HG03469 (cell line): ENCODE measurements at regions not wholly inside any gene's neighbourhood (a gene's known extent, or its start where the extent isn't known, plus 50 kb on each side); places are given as distances from the start of the nearest gene placed in this dataset.
"Not testable (repeated sequence)": the region's sequence is repeated elsewhere in the genome, so short reads cannot be mapped to it uniquely, and the experiment has no call there.

Source experiments
- ATAC-seq: cut with Tn5 transposase; IDR thresholded peaks from one replicate; pipeline ENCODE4 v1.9.1; 2021; ENCODE audit warnings: mild to moderate bottlenecking, moderate library complexity, moderate number of reproducible peaks; ENCODE audit not compliant: unreplicated experiment

DNA sequence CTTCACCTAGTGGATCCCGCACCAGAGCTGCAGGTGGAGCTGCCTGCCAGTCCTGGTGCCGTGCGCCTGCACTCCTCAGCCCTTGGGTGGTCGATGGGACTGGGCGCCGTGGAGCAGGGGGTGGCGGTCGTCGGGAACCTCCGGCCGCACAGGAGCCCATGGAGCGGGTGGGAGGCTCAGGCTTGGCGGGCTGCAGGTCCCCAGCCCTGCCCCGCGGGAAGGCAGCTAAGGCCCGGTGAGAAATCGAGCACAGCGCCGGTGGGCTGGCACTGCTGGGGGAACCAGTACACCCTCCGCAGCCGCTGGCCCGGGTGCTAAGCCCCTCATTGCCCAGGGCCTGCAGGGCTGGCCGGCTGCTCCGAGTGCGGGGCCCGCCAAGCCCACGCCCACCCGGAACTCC lies 253.2 kb downstream of the MTERF1 start:
- ATAC-seq: not testable (repeated sequence)

DNA sequence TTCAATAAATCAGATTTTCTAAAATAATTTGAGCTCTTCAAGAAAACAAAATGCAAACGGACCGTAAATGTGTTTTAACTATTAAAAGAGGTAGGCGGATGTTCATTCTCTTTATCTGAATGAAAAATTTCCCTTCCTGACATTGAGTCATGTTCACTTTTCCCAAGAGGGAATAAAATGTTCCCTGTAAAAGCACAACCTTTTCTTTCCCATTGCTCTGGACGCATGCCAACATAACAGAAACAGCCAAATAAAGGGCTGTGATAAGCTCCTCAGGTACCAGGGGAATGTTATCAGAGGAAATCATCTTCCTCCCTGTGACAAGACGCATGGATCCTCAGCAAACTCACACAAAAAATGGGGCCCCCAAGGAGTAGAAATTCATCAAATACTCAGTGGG lies 251.8 kb downstream of the MTERF1 start:
- no peak for ATAC-seq

GRCh38 chr7:91630581-91631380 lies 249.7 kb downstream of the MTERF1 start:
- ATAC-seq: no peak

DNA sequence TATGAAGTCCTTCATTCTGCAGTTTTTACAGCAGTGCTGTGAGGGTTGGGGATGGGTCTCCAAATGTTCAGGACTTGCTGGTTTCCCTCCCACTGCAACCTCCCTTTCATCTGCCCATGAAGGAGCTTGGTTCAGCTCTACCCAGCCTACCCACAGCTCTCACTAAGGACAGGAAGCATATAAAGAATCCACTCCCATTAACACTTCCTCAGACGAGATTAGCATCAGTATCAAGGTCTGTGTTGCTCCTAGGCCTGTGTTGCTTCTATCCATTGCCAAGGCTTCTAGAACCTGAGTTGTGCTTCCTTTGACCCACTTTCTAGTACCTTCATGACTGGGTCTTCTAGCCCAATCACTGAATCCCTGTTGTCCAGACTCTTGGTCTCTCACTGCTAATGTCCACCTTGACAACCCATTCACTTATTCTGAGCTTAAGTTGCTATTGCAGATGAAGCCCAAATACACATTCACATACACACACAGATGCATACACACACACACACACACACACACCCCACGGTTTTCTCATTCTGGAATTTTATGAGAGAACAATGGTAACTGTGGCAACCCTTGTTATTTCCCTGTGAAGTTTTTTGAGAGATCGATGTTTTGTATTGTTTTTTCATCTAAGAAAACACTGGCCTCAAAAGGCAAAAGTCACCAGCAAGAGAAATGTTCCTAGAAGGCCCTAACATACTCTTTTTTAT lies 248.1 kb downstream of the MTERF1 start:
- ATAC-seq: no peak

GRCh38 chr7:91633013-91633441 lies 247.5 kb downstream of the MTERF1 start:
- no peak for ATAC-seq

GRCh38 chr7:91634485-91635177 lies 245.9 kb downstream of the MTERF1 start:
- ATAC-seq: no peak

DNA sequence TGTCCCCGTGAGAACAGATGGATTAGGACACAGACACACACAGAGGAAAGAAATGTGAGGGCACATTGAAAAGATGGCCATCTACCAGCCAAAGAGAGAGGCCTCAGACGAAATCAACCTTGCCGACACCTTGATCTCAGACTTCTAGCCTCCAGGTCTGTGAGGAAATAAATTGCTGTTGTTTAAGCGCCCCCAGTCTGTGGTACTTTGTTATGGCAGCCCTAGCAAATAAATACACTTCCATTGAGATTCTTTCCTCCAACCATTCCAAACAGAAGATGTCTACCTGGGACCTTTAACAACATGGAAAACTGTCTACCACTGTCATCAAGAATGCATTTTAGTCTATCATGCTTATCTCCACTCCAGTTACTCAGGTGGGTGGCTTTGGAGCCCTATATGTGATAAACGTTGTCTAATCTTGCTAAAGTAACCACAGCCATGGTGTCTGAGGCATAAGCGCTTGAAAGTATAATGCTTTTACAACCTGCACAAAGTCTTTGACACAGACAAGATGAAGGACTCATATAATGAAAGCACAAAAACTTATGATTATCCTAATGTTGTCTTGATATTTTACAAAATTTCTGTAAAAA lies 244.3 kb downstream of the MTERF1 start:
- no peak for ATAC-seq

GRCh38 chr7:91636728-91637127 lies 243.8 kb downstream of the MTERF1 start:
- ATAC-seq: no peak

DNA sequence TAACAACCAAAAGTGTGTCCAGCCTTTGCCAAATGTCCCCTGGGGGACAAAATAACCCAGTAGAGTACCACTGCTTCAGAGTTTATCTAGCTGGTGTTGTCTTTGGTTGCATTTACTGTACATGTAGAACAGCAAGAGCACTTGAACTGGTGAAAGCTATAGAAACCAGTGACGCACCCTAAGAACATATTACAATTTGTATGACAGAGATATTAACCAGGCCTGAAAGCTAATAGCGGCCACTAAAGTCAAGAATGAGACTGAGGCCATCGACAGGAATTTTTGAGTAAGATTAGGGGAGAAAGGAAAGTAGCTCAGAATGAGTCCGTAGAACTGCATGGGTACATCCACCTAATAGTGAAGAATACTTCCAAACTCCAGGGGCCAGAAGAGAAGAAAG lies 236.2 kb downstream of the MTERF1 start:
- no peak for ATAC-seq

DNA sequence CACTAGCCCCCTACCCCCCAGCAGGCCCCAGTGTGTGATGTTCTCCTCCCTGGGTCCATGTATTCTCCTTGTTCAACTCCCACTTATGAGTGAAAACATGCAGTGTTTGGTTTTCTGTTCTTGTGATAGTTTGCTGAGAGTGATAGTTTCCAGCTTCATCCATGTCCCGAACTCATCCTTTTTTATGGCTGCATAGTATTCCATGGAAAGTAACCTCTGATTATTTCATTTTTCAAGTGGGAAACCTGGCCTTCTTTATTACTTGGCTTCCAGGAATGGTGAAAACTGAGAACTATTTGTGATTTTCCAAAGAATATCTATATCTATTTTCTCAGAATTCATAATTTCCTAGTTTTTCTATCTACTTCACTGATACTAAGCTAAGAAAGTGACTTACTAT lies 235.0 kb downstream of the MTERF1 start:
- ATAC-seq: no peak

- ATAC-seq: no peak
Observed at GRCh38 chr7:91651986-91652385, 228.5 kb downstream of the MTERF1 start.

DNA sequence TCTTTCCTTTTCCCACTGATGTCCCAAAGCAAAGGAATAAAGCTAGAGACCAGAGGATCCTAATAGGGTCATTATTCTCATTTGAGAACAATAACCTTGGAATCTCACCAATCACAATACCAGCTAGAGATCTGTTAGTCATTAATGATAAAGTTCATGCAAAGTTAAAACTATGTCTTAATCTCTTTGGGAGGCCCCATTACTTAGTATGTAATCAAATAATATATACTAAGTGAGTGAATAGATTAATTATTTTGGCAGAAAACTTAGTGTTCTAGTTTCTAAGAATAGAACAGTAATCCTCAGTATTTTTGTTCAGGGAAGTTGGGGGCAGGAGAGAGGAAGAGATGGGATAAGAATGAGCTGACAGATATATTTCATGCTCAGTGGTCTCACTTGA lies 227.2 kb downstream of the MTERF1 start:
- ATAC-seq: no peak

- ATAC-seq: no peak
Observed at GRCh38 chr7:91655656-91656055, 224.8 kb downstream of the MTERF1 start.

DNA sequence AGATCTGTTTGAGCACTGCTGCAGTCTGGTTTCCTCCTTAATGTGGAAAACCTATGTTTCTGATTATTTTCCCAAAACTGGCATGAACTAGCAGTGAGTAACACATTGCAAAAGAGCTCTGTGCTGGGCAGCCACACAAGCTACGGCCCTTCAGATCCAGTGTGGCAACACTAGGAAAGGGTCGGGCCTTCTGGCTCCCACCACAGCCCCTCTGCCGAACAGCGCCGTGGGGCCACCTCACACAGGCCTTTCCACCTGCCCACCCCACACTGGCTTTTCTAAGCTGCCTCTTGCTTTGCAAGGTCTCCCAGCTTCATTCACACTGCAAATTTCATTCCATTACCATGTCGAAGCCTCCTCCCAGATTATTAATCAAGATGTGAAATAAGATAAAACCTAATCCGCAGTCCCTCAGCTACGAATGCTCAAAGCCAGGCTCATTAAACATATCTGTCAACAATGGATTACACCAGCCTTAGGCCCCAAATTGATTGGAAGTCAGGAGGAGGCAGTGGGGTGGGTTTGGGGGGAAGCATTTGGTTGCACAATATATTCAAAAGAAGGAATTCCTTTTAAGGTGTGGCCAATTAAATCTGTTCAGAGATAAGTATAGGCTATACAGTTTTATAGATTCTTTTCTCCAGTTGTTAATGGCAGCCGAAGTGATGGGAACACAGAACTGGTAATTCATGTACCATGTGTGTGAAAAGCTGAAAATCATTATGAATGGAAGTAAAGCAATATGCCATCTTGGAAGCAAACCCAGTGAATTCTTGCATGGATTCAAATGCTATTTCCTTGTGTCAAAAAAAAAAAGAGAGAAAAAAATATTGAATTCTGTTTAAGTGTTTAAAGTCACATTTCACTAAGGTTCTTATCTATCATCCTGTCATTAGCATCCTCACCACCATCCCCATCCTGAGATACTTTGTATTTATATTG lies 223.7 kb downstream of the MTERF1 start:
- ATAC-seq: no peak

- no peak for ATAC-seq
Observed at GRCh38 chr7:91657483-91658071, 222.9 kb downstream of the MTERF1 start.

- no peak for ATAC-seq
Observed at GRCh38 chr7:91659096-91659495, 221.4 kb downstream of the MTERF1 start.

DNA sequence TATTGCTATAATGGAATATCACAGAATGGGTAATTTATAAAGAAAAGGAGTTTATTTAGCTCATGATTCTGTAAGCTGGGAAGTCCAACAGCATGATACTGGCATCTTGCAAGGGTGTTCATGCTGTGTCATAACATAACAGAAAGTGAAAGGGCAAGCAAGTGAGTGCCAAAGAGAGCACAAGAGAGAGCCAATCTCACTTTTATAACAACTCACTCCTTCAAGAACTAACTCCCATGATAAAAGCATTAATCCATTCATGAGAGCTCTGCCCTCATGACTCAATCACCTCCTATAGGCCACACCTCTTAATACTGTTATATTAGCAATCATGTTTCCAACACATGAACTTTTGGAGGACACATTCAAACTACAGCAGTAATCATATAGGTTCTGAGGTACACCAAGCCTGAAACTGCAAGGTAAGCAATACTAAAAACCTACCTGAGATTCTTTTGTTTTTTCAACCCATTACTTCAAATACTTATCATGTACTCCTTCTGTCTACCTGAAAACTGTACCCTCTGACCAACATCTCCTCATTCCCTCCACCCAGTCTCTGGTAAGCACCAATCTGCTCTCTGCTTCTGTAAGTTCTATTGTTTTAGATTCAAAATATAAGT lies 219.7 kb downstream of the MTERF1 start:
- no peak for ATAC-seq

DNA sequence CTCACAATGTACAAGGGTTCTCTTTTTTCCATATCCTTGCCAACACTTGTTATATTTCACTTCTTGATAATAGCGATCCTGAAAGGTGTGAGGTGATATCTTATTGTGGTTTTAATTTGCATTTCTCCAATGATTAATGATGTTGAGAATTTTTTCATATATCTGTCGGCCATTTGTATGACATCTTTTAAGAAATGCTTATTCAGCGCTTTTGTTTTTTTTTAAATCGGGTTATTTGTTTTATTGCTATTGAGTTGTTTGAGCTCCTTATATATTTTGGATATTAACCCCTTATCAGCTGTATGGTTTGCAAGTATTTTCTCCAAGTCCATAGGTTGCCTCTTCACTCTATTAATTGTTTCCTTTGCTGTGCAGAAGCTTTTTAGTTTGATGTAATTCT lies 218.8 kb downstream of the MTERF1 start:
- no peak for ATAC-seq

DNA sequence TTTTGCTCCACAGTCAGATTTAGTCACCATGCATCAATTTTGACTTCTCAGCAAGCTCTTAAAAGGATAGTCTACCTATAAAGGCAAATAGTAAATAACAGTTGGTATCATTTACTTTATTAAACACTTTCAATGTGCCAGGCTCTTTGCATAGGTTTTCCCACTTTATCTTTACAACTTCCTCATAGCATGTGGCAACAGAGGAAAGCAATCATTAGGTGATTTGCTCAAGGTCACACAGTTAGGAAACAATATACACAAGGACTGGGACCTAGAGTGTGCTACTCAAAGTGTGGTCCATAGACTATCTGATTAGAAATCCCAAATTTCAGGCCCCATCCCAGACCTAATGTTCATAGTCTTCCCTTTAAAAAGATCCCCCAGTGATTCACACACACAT lies 212.3 kb downstream of the MTERF1 start:
- ATAC-seq: no peak
